ENCODE measurements at regions not wholly inside any gene's neighbourhood (a gene's known extent, or its start where the extent isn't known, plus 50 kb on each side); places are given as distances from the start of the nearest gene placed in this dataset.

GRCh38 chr9:78778861-78779374, 482.0 kb downstream of the PSAT1 start:
- Histone ChIP-seq H4K91ac (ENCODE audit: low read length) (no peak overlapping the region), H3K4me3 (ENCODE audit: insufficient read depth in 1 of 2, low read depth in 1 of 2, low read length in 2 of 2) (no peak overlapping the region), H2BK12ac (ENCODE audit: low read length in 2 of 2) (no peak overlapping the region), H3K27me3 (ENCODE audit: control insufficient read depth in 1 of 2, insufficient read depth in 1 of 2, low read length in 2 of 2) (no peaks in the 10 kb centered on the region), H3K4me2 (ENCODE audit: low read length, poor library complexity, severe bottlenecking) (no peak overlapping the region), H2BK120ac (ENCODE audit: low read depth, low read length) (no peak overlapping the region), H2BK15ac (ENCODE audit: low read depth, poor library complexity, severe bottlenecking) (no peak overlapping the region), H3K9ac (ENCODE audit: low read length) (no peak overlapping the region), H2BK5ac (ENCODE audit: low read depth, low read length, poor library complexity, severe bottlenecking) (no peak overlapping the region), H2AK5ac (ENCODE audit: low read length, severe bottlenecking) (peak overlapping the region; percentile 29), H3K36me3 (ENCODE audit: control insufficient read depth in 1 of 2, insufficient read depth in 2 of 2, low read depth in 1 of 2, low read length in 2 of 2) (no peaks in the 10 kb centered on the region), H3K23ac (ENCODE audit: low read length in 2 of 2) (no peak overlapping the region), H3K27ac (ENCODE audit: low read length, poor library complexity, severe bottlenecking) (peak overlapping the region; percentile 87), H3K4ac (ENCODE audit: low read depth in 1 of 2, low read length in 2 of 2) (no peak overlapping the region), H2AFZ (ENCODE audit: low read depth, low read length) (no peak overlapping the region), H4K8ac (ENCODE audit: low read length) (no peak overlapping the region), H3K4me1 (ENCODE audit: control insufficient read depth, insufficient read depth, low read depth, low read length) (peaks cover 5% of the 10 kb centered on the region), H3K14ac (ENCODE audit: low read length in 2 of 2) (no peak overlapping the region), H3K18ac (ENCODE audit: low read depth in 1 of 2, low read length in 2 of 2) (no peak overlapping the region), H3K9me3 (ENCODE audit: control insufficient read depth, low read length) (no peaks in the 10 kb centered on the region), H3K79me1 (replicated peaks; ENCODE audit: low read length, poor library complexity, severe bottlenecking) (no peaks in the 10 kb centered on the region)
- 67% methylated on average over 4 of the region's 4 CpGs for WGBS
- DNase-seq = no peak

GRCh38 chr9:78781681-78782080, 484.8 kb downstream of the PSAT1 start:
- no peak overlapping the region for H3K27ac ChIP-seq (ENCODE audit: low read length, poor library complexity, severe bottlenecking)
- peak overlapping the region; percentile 59 for H2AK5ac ChIP-seq (ENCODE audit: low read length, severe bottlenecking)
- H3K18ac ChIP-seq (ENCODE audit: low read depth in 1 of 2, low read length in 2 of 2) = no peak overlapping the region
- H3K9me3 ChIP-seq (ENCODE audit: control insufficient read depth, low read length) = no peaks in the 10 kb centered on the region
- H2BK5ac ChIP-seq (ENCODE audit: low read depth, low read length, poor library complexity, severe bottlenecking) = no peak overlapping the region
- no peaks in the 10 kb centered on the region for H3K79me1 ChIP-seq (replicated peaks; ENCODE audit: low read length, poor library complexity, severe bottlenecking)
- no peak overlapping the region for H2BK12ac ChIP-seq (ENCODE audit: low read length in 2 of 2)
- WGBS = 99% methylated on average over 4 of the region's 4 CpGs
- H2BK15ac ChIP-seq (ENCODE audit: low read depth, poor library complexity, severe bottlenecking) = no peak overlapping the region
- H3K14ac ChIP-seq (ENCODE audit: low read length in 2 of 2) = no peak overlapping the region
- H3K4me3 ChIP-seq (ENCODE audit: insufficient read depth in 1 of 2, low read depth in 1 of 2, low read length in 2 of 2) = no peak overlapping the region
- no peak for DNase-seq
- H3K36me3 ChIP-seq (ENCODE audit: control insufficient read depth in 1 of 2, insufficient read depth in 2 of 2, low read depth in 1 of 2, low read length in 2 of 2) = no peaks in the 10 kb centered on the region
- H4K91ac ChIP-seq (ENCODE audit: low read length) = no peak overlapping the region
- no peaks in the 10 kb centered on the region for H3K27me3 ChIP-seq (ENCODE audit: control insufficient read depth in 1 of 2, insufficient read depth in 1 of 2, low read length in 2 of 2)
- H3K23ac ChIP-seq (ENCODE audit: low read length in 2 of 2) = no peak overlapping the region
- H3K4me2 ChIP-seq (ENCODE audit: low read length, poor library complexity, severe bottlenecking) = no peak overlapping the region
- H3K4ac ChIP-seq (ENCODE audit: low read depth in 1 of 2, low read length in 2 of 2) = no peak overlapping the region
- peaks cover 6% of the 10 kb centered on the region for H3K4me1 ChIP-seq (ENCODE audit: control insufficient read depth, insufficient read depth, low read depth, low read length)
- H3K9ac ChIP-seq (ENCODE audit: low read length) = no peak overlapping the region
- no peak overlapping the region for H4K8ac ChIP-seq (ENCODE audit: low read length)
- no peak overlapping the region for H2AFZ ChIP-seq (ENCODE audit: low read depth, low read length)
- H2BK120ac ChIP-seq (ENCODE audit: low read depth, low read length) = no peak overlapping the region

GRCh38 chr9:78782234-78782633, 485.3 kb downstream of the PSAT1 start:
- Histone ChIP-seq H3K4me2 (ENCODE audit: low read length, poor library complexity, severe bottlenecking) (no peak overlapping the region), H3K4me1 (ENCODE audit: control insufficient read depth, insufficient read depth, low read depth, low read length) (peaks cover 7% of the 10 kb centered on the region), H3K9me3 (ENCODE audit: control insufficient read depth, low read length) (no peaks in the 10 kb centered on the region), H3K23ac (ENCODE audit: low read length in 2 of 2) (no peak overlapping the region), H4K91ac (ENCODE audit: low read length) (no peak overlapping the region), H2BK15ac (ENCODE audit: low read depth, poor library complexity, severe bottlenecking) (no peak overlapping the region), H2BK12ac (ENCODE audit: low read length in 2 of 2) (no peak overlapping the region), H3K4me3 (ENCODE audit: insufficient read depth in 1 of 2, low read depth in 1 of 2, low read length in 2 of 2) (no peak overlapping the region), H2BK5ac (ENCODE audit: low read depth, low read length, poor library complexity, severe bottlenecking) (no peak overlapping the region), H3K27me3 (ENCODE audit: control insufficient read depth in 1 of 2, insufficient read depth in 1 of 2, low read length in 2 of 2) (no peaks in the 10 kb centered on the region), H3K79me1 (replicated peaks; ENCODE audit: low read length, poor library complexity, severe bottlenecking) (no peaks in the 10 kb centered on the region), H4K8ac (ENCODE audit: low read length) (no peak overlapping the region), H3K18ac (ENCODE audit: low read depth in 1 of 2, low read length in 2 of 2) (no peak overlapping the region), H3K9ac (ENCODE audit: low read length) (no peak overlapping the region), H2AFZ (ENCODE audit: low read depth, low read length) (no peak overlapping the region), H3K36me3 (ENCODE audit: control insufficient read depth in 1 of 2, insufficient read depth in 2 of 2, low read depth in 1 of 2, low read length in 2 of 2) (no peaks in the 10 kb centered on the region), H3K4ac (ENCODE audit: low read depth in 1 of 2, low read length in 2 of 2) (no peak overlapping the region), H2AK5ac (ENCODE audit: low read length, severe bottlenecking) (no peak overlapping the region), H3K27ac (ENCODE audit: low read length, poor library complexity, severe bottlenecking) (no peak overlapping the region), H3K14ac (ENCODE audit: low read length in 2 of 2) (no peak overlapping the region), H2BK120ac (ENCODE audit: low read depth, low read length) (no peak overlapping the region)
- 100% methylated on average over 2 of the region's 3 CpGs for WGBS
- no peak for DNase-seq

GRCh38 chr9:78782858-78783257, 485.9 kb downstream of the PSAT1 start:
- Histone ChIP-seq H2BK5ac (ENCODE audit: low read depth, low read length, poor library complexity, severe bottlenecking) (no peak overlapping the region), H3K4ac (ENCODE audit: low read depth in 1 of 2, low read length in 2 of 2) (no peak overlapping the region), H3K36me3 (ENCODE audit: control insufficient read depth in 1 of 2, insufficient read depth in 2 of 2, low read depth in 1 of 2, low read length in 2 of 2) (no peaks in the 10 kb centered on the region), H3K18ac (ENCODE audit: low read depth in 1 of 2, low read length in 2 of 2) (no peak overlapping the region), H2AFZ (ENCODE audit: low read depth, low read length) (no peak overlapping the region), H3K4me2 (ENCODE audit: low read length, poor library complexity, severe bottlenecking) (no peak overlapping the region), H3K27me3 (ENCODE audit: control insufficient read depth in 1 of 2, insufficient read depth in 1 of 2, low read length in 2 of 2) (no peaks in the 10 kb centered on the region), H3K4me3 (ENCODE audit: insufficient read depth in 1 of 2, low read depth in 1 of 2, low read length in 2 of 2) (no peak overlapping the region), H2BK15ac (ENCODE audit: low read depth, poor library complexity, severe bottlenecking) (no peak overlapping the region), H2AK5ac (ENCODE audit: low read length, severe bottlenecking) (no peak overlapping the region), H3K23ac (ENCODE audit: low read length in 2 of 2) (no peak overlapping the region), H2BK120ac (ENCODE audit: low read depth, low read length) (no peak overlapping the region), H3K9me3 (ENCODE audit: control insufficient read depth, low read length) (no peaks in the 10 kb centered on the region), H3K14ac (ENCODE audit: low read length in 2 of 2) (no peak overlapping the region), H3K79me1 (replicated peaks; ENCODE audit: low read length, poor library complexity, severe bottlenecking) (no peaks in the 10 kb centered on the region), H4K8ac (ENCODE audit: low read length) (no peak overlapping the region), H3K9ac (ENCODE audit: low read length) (no peak overlapping the region), H4K91ac (ENCODE audit: low read length) (no peak overlapping the region), H2BK12ac (ENCODE audit: low read length in 2 of 2) (no peak overlapping the region), H3K27ac (ENCODE audit: low read length, poor library complexity, severe bottlenecking) (no peak overlapping the region), H3K4me1 (ENCODE audit: control insufficient read depth, insufficient read depth, low read depth, low read length) (peaks cover 5% of the 10 kb centered on the region)
- no peak for DNase-seq
- 86% methylated on average over 2 of the region's 3 CpGs for WGBS
